HG02938 (cell line): ENCODE measurements at regions not wholly inside any gene's neighbourhood (a gene's known extent, or its start where the extent isn't known, plus 50 kb on each side); places are given as distances from the start of the nearest gene placed in this dataset.
"Not testable (repeated sequence)": the region's sequence is repeated elsewhere in the genome, so short reads cannot be mapped to it uniquely, and the experiment has no call there.

Source experiments
- ATAC-seq: cut with Tn5 transposase; IDR thresholded peaks from one replicate; pipeline ENCODE4 v1.9.1; 2021; ENCODE audit warnings: mild to moderate bottlenecking, moderate library complexity; ENCODE audit not compliant: unreplicated experiment

- no peak for ATAC-seq
Measured at GRCh38 chr4:124431653-124432192, 280.8 kb downstream of the ANKRD50 start.

GRCh38 chr4:124432500-124432899 lies 280.0 kb downstream of the ANKRD50 start:
- ATAC-seq = no peak

GRCh38 chr4:124433044-124433443 lies 279.5 kb downstream of the ANKRD50 start:
- ATAC-seq = no peak

GRCh38 chr4:124433500-124433899 lies 279.0 kb downstream of the ANKRD50 start:
- no peak for ATAC-seq

- no peak for ATAC-seq
Measured at GRCh38 chr4:124435274-124435950, 277.1 kb downstream of the ANKRD50 start.

GRCh38 chr4:124437853-124438495 lies 274.6 kb downstream of the ANKRD50 start:
- no peak for ATAC-seq

GRCh38 chr4:124445071-124445470 lies 267.5 kb downstream of the ANKRD50 start:
- no peak for ATAC-seq

GRCh38 chr4:124449881-124450280 lies 262.7 kb downstream of the ANKRD50 start:
- ATAC-seq = no peak

- ATAC-seq = no peak
Measured at GRCh38 chr4:124450851-124451250, 261.7 kb downstream of the ANKRD50 start.

GRCh38 chr4:124454772-124455270 lies 257.7 kb downstream of the ANKRD50 start:
- no peak for ATAC-seq

GRCh38 chr4:124455671-124456070 lies 256.9 kb downstream of the ANKRD50 start:
- ATAC-seq = no peak

GRCh38 chr4:124459196-124459940 lies 253.2 kb downstream of the ANKRD50 start:
- ATAC-seq = no peak

- no peak for ATAC-seq
Measured at GRCh38 chr4:124459941-124460310, 252.6 kb downstream of the ANKRD50 start.

- not testable (repeated sequence) for ATAC-seq
Measured at GRCh38 chr4:124461592-124461991, 250.9 kb downstream of the ANKRD50 start.

GRCh38 chr4:124462954-124463828 lies 249.3 kb downstream of the ANKRD50 start:
- no peak for ATAC-seq

- ATAC-seq = no peak
Measured at GRCh38 chr4:124464836-124465235, 247.7 kb downstream of the ANKRD50 start.

GRCh38 chr4:124468360-124468759 lies 244.2 kb downstream of the ANKRD50 start:
- no peak for ATAC-seq

- no peak for ATAC-seq
Measured at GRCh38 chr4:124469981-124470380, 242.6 kb downstream of the ANKRD50 start.

- ATAC-seq = no peak
Measured at GRCh38 chr4:124478470-124478869, 234.1 kb downstream of the ANKRD50 start.

- no peak for ATAC-seq
Measured at GRCh38 chr4:124480061-124480460, 232.5 kb downstream of the ANKRD50 start.

- no peak for ATAC-seq
Measured at GRCh38 chr4:124481123-124481522, 231.4 kb downstream of the ANKRD50 start.
